Stomach (tissue), 4 donors: ENCODE measurements at regions not wholly inside any gene's neighbourhood (a gene's known extent, or its start where the extent isn't known, plus 50 kb on each side); places are given as distances from the start of the nearest gene placed in this dataset.

Experiments
- CTCF ChIP-seq, 7 experiments: fragments of 450-650 bp in 4 of 7; fragments of 200-600 bp in 3 of 7; sonication (generic) in 3 of 7; IDR thresholded peaks; one replicate each; pipeline ENCODE4 v1.5.1; 2016 to 2019; ENCODE audit warnings: antibody characterized with exemption in 7 of 7, control low read depth in 2 of 7, mild to moderate bottlenecking in 1 of 7
- EP300 ChIP-seq: sonication (generic); formaldehyde crosslinking; IDR thresholded peaks from one replicate; pipeline ENCODE4 v1.6.1; 2017; ENCODE audit warnings: antibody characterized with exemption
- POLR2A ChIP-seq, 4 donors: fragments of 450-650 bp; IDR thresholded peaks; one replicate each; pipeline ENCODE4 v1.6.1; 2016; ENCODE audit warnings: antibody characterized with exemption in 4 of 4, control low read depth in 2 of 4, mild to moderate bottlenecking in 1 of 4, moderate library complexity in 1 of 4

- no peak for TF ChIP-seq CTCF (IDR thresholded peaks at IDR 0.05)
- no peak for TF ChIP-seq POLR2A (IDR thresholded peaks at IDR 0.05)
- TF ChIP-seq EP300 = no peak
These were observed 87.0 kb upstream of the TSHZ3 start for GRCh38 chr19:31436121-31436776.
